ENCODE measurements at regions not wholly inside any gene's neighbourhood (a gene's known extent, or its start where the extent isn't known, plus 50 kb on each side); places are given as distances from the start of the nearest gene placed in this dataset.

DNA sequence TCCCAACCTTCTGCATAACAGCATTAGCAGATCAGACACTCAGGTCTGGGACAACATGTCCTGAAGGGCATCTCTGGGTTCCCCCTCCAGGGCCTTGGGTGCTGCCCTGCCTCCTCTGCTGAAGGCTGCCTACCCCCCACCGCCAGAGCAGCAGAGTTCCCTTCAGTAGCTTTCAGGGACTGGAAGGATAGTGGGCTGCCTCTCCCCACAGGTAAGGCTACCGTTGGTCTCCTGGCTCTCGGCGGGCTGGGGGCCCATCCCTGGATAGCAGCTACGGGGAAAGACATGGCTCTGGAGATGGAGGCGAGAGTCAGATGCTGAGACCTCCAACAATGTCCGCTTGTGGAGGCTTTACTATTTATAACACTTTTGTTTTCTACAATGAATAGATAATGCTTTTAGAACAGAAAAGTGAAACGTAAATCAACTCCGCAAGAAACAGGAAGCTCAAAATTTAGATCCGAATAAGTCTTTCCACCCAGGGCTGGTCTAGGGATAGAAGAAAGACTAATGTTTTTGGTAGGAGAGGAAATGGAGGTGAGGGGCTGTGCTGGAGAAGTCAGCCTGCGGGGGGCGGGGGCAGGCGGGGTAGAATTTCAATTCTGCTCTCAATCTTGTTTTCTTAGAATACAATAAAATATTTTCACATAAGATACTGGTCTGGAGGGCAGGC is 58.4 kb downstream of the ARL4C start:
- Mint-ChIP-seq H3K4me1 (peaks cover 33% of the 10 kb centered on the region), H3K27me3 (no peaks in the 10 kb centered on the region), H3K36me3 (ENCODE audit: low read depth) (peaks cover 5% of the 10 kb centered on the region), H3K27ac (peak overlapping the region; percentile 75), H3K4me3 (peak overlapping the region; percentile 57)
- ATAC-seq = no peak
- H3K9me3 ChIP-seq (ENCODE audit: control insufficient read depth, low read length, poor library complexity, severe bottlenecking) = no peaks in the 10 kb centered on the region
- no peak for DNase-seq

DNA sequence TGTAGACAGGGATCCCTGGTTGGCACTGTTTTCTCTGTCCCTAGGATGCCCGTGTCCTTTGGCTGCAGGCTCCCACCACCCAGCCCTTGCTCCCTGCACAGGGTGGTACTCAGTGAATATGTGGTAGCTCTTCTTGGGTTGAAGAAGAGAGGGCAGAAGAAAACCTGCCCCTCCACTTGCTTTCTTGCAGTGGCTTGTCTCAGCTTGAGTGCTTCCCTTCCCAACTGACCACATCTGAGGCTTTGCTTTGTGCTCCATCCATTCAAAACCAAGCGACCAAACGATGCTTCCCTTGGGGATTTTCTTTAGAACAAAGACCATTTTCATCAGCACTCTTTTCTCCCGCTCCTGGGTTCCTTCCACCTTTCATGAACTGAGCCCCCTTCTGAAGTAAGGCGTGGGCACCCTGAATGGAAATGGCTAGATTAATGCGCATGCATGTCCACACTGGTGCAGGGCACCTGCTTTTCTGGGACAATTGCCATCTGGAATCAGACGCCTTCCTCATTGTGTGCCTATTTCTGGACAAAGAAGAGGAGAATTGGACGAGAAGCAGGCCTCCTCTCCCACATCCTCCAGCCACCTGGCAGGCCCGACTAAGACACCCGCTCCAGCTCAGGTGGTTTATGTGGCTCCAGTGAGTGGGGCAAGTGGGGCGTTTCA is 59.1 kb downstream of the ARL4C start:
- no peak overlapping the region for H3K4me3 Mint-ChIP-seq
- H3K36me3 Mint-ChIP-seq (ENCODE audit: low read depth) = peaks cover 5% of the 10 kb centered on the region
- H3K27ac Mint-ChIP-seq = peak overlapping the region; percentile 75

GRCh38 chr2:234436482-234436837 is 60.4 kb downstream of the ARL4C start:
- no peak for DNase-seq
- ATAC-seq = no peak
- Mint-ChIP-seq H3K27ac (no peak overlapping the region), H3K27me3 (no peaks in the 10 kb centered on the region), H3K4me1 (peaks cover 28% of the 10 kb centered on the region), H3K4me3 (no peak overlapping the region), H3K36me3 (ENCODE audit: low read depth) (peaks cover 5% of the 10 kb centered on the region)
- H3K9me3 ChIP-seq (ENCODE audit: control insufficient read depth, low read length, poor library complexity, severe bottlenecking) = no peaks in the 10 kb centered on the region

More for the DNA sequence above, 59.1 kb downstream of the ARL4C start:
- Mint-ChIP-seq H3K27me3 (no peaks in the 10 kb centered on the region), H3K4me1 (peaks cover 32% of the 10 kb centered on the region)
- no peaks in the 10 kb centered on the region for H3K9me3 ChIP-seq (ENCODE audit: control insufficient read depth, low read length, poor library complexity, severe bottlenecking)
- DNase-seq (no peak), ATAC-seq (no peak)

- Mint-ChIP-seq H3K36me3 (ENCODE audit: low read depth) (peaks cover 4% of the 10 kb centered on the region), H3K27ac (peak overlapping the region; percentile 27), H3K4me1 (peaks cover 26% of the 10 kb centered on the region), H3K4me3 (no peak overlapping the region), H3K27me3 (no peaks in the 10 kb centered on the region)
- no peak for ATAC-seq
- no peak for DNase-seq
- no peaks in the 10 kb centered on the region for H3K9me3 ChIP-seq (ENCODE audit: control insufficient read depth, low read length, poor library complexity, severe bottlenecking)
Observed at GRCh38 chr2:234435836-234436481, 60.9 kb downstream of the ARL4C start.

DNA sequence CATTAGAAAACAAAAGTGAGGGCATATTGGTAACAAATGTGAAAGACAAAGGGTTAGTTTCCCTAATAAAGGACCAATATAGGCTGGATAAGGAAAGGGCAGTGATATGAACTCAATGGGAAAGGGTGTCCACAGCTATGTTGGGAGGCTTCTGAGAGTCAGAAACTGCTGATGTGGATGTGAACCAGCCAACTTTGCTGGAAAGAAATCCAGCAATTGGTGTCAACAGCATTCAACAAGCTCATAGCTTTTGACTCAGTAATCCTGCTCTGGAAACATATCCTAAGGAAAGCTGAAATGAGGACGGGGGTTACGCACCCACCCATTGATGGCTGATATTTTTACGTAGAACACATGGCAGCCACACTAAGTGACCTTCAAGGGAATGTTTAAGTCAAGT is 63.7 kb downstream of the ARL4C start:
- no peak for ATAC-seq
- Mint-ChIP-seq H3K27ac (no peak overlapping the region), H3K4me3 (no peak overlapping the region)

GRCh38 chr2:234430871-234431270 is 66.0 kb downstream of the ARL4C start:
- no peak for DNase-seq
- H3K4me3 Mint-ChIP-seq = no peak overlapping the region
- no peaks in the 10 kb centered on the region for H3K27me3 Mint-ChIP-seq
- no peaks in the 10 kb centered on the region for H3K9me3 ChIP-seq (ENCODE audit: control insufficient read depth, low read length, poor library complexity, severe bottlenecking)
- H3K4me1 Mint-ChIP-seq = peaks cover 43% of the 10 kb centered on the region
- peaks cover under 1% of the 10 kb centered on the region for H3K36me3 Mint-ChIP-seq (ENCODE audit: low read depth)
- no peak for ATAC-seq
- H3K27ac Mint-ChIP-seq = peak overlapping the region; percentile 77

More for the DNA sequence above, 63.7 kb downstream of the ARL4C start:
- Mint-ChIP-seq H3K27me3 (no peaks in the 10 kb centered on the region), H3K36me3 (ENCODE audit: low read depth) (peaks cover 2% of the 10 kb centered on the region), H3K4me1 (peaks cover 38% of the 10 kb centered on the region)
- DNase-seq = no peak
- H3K9me3 ChIP-seq (ENCODE audit: control insufficient read depth, low read length, poor library complexity, severe bottlenecking) = no peaks in the 10 kb centered on the region

DNA sequence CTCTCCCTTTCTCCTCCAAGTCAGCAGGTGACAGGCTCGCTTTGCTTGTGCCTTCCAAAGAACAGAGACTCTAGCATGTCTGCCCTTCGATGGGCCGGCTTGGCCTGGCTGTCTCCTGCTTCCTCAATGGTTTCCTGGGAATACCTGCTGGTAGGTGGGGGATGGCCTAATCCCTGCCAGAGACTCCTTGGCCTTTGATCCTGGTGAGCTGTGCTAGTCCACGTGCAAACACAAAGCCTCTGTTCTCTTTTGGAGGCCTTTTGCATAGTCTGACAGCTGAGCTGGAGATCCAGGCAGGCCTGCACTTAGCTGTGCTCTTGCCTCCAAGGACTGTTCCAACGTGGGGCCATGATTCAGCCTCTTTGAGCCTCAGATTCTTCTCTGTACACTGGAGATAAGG is 67.6 kb downstream of the ARL4C start:
- H3K36me3 Mint-ChIP-seq (ENCODE audit: low read depth) = no peaks in the 10 kb centered on the region
- H3K9me3 ChIP-seq (ENCODE audit: control insufficient read depth, low read length, poor library complexity, severe bottlenecking) = no peaks in the 10 kb centered on the region
- H3K27ac Mint-ChIP-seq = peak overlapping the region; percentile 99
- peaks cover 54% of the 10 kb centered on the region for H3K4me1 Mint-ChIP-seq
- no peak for ATAC-seq
- H3K27me3 Mint-ChIP-seq = no peaks in the 10 kb centered on the region
- peak overlapping the region; percentile 12 for H3K4me3 Mint-ChIP-seq
- no peak for DNase-seq

GRCh38 chr2:234427081-234428061 is 69.5 kb downstream of the ARL4C start:
- Mint-ChIP-seq H3K4me1 (peaks cover 64% of the 10 kb centered on the region), H3K36me3 (ENCODE audit: low read depth) (no peaks in the 10 kb centered on the region), H3K27me3 (no peaks in the 10 kb centered on the region), H3K4me3 (peak overlapping the region; percentile 78), H3K27ac (peak overlapping the region; percentile 99)
- H3K9me3 ChIP-seq (ENCODE audit: control insufficient read depth, low read length, poor library complexity, severe bottlenecking) = no peaks in the 10 kb centered on the region
- DNase-seq (peak in 1 of 3 donors; percentile 30), ATAC-seq (no peak)

GRCh38 chr2:234426616-234427015 is 70.3 kb downstream of the ARL4C start:
- peak overlapping the region; percentile 78 for H3K4me3 Mint-ChIP-seq
- no peaks in the 10 kb centered on the region for H3K9me3 ChIP-seq (ENCODE audit: control insufficient read depth, low read length, poor library complexity, severe bottlenecking)
- no peaks in the 10 kb centered on the region for H3K27me3 Mint-ChIP-seq
- ATAC-seq = no peak
- H3K36me3 Mint-ChIP-seq (ENCODE audit: low read depth) = no peaks in the 10 kb centered on the region
- H3K27ac Mint-ChIP-seq = peak overlapping the region; percentile 99
- DNase-seq = no peak
- peaks cover 67% of the 10 kb centered on the region for H3K4me1 Mint-ChIP-seq

DNA sequence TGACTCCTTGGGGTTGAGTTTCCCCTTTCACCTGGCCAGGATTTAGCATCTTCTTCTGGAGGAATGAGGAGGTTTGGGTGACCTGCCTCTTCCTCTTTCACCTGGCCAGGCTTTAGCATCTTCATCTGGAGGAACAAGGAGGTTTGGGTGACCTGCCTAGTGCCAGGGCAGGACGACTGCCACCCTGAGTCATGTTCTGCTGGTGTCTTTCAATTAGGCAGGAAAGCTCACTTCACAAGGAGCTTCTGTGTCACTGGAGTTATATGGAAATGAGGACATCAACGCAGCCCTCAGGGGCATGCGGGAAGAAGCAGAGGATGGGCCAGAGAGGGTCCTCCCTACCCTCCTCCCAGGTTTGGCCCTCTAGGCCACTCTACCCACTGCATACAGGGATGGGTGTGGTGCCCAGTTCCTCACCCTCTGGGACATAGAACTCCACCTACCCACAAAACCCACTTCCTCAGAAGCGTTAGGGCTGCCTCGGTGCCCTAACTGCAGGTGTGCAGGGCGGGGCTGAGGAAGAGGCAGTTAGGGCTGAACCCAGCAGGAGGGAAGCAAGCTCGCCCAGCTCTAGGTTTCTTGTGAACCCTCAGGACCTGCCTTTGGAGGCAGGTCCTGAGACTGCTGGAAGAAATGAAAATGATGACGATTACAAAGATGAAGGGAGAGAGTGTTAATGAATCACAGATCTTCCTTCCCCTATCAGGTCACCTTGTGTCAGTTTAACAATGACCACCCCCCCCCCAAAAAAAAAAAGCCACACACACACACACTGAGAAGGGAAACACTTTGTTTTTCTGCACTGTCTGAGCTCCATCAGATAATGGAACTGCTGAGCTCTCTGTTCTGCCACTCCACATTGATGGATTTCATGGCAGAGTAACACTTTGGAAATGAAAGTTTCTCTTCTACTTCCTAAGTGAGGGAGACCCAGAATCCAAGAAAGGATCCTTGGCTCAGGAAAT is 71.0 kb downstream of the ARL4C start:
- Mint-ChIP-seq H3K27ac (peak overlapping the region; percentile 99), H3K36me3 (ENCODE audit: low read depth) (no peaks in the 10 kb centered on the region), H3K4me1 (peaks cover 66% of the 10 kb centered on the region), H3K27me3 (no peaks in the 10 kb centered on the region), H3K4me3 (peak overlapping the region; percentile 78)
- ATAC-seq = peak; percentile 81
- peak; percentile 49 to 72 (median 71) for DNase-seq
- H3K9me3 ChIP-seq (ENCODE audit: control insufficient read depth, low read length, poor library complexity, severe bottlenecking) = no peaks in the 10 kb centered on the region

DNA sequence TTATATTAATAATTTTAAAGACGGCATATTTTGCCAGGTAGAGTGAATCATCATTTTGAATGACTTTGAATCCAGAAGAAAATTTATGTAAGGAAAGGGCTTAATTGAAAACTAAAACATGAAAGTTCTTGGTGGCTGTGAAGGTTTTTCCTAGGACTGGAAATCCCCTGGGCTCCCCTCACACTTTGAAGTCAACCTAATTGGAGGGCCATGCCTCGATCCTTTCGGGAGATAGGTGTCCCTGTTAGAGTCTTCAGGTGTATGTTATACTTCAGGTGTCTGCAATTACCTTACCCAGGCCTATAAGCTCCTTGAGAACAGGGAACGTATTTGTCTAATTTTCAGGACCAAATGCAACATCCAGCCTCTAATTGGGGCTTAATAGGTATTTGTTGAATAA is 73.0 kb downstream of the ARL4C start:
- no peaks in the 10 kb centered on the region for H3K9me3 ChIP-seq (ENCODE audit: control insufficient read depth, low read length, poor library complexity, severe bottlenecking)
- peak overlapping the region; percentile 99 for H3K27ac Mint-ChIP-seq
- H3K4me1 Mint-ChIP-seq = peaks cover 60% of the 10 kb centered on the region
- DNase-seq (no peak), ATAC-seq (no peak)
- no peak overlapping the region for H3K4me3 Mint-ChIP-seq
- H3K27me3 Mint-ChIP-seq = no peaks in the 10 kb centered on the region
- no peaks in the 10 kb centered on the region for H3K36me3 Mint-ChIP-seq (ENCODE audit: low read depth)

DNA sequence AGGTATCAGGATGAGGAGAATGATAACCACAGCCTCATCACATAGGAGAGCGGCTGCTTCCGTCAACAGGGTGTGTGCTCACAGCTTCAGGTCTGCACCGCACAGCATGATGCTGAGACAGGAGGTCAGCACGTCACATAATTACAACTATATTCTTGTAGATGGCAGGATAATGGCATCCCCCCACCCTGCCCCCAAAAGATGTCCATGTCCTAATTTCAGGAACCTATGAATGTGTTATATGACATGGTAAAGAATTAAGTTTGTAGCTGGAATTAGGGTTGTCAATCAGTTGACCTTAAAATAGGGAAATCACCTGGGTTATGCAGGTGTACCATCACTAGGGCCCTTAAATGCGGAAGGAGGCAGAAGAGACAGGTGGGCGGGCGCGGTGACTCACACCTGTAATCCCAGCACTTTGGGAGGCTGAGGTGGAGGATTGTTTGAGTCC is 73.9 kb downstream of the ARL4C start:
- Mint-ChIP-seq H3K4me1 (peaks cover 54% of the 10 kb centered on the region), H3K36me3 (ENCODE audit: low read depth) (no peaks in the 10 kb centered on the region), H3K4me3 (peak overlapping the region; percentile 73), H3K27me3 (no peaks in the 10 kb centered on the region), H3K27ac (peak overlapping the region; percentile 99)
- peak; percentile 26 to 60 (median 50) for DNase-seq
- no peaks in the 10 kb centered on the region for H3K9me3 ChIP-seq (ENCODE audit: control insufficient read depth, low read length, poor library complexity, severe bottlenecking)
- peak; percentile 71 for ATAC-seq
